ENCODE measurements at regions not wholly inside any gene's neighbourhood (a gene's known extent, or its start where the extent isn't known, plus 50 kb on each side); places are given as distances from the start of the nearest gene placed in this dataset.

GRCh38 chrX:39220952-39221351 lies 419.7 kb downstream of the MID1IP1 start:
- TF ChIP-seq CTCF (IDR thresholded peaks at IDR 0.05) (no peak), POLR2A (IDR thresholded peaks at IDR 0.05) (no peak)
